AG08396 (cell line): ENCODE measurements at regions not wholly inside any gene's neighbourhood (a gene's known extent, or its start where the extent isn't known, plus 50 kb on each side); places are given as distances from the start of the nearest gene placed in this dataset.
"Not testable (repeated sequence)": the region's sequence is repeated elsewhere in the genome, so short reads cannot be mapped to it uniquely, and the experiment has no call there.

Source experiments
- DNase-seq: peaks from one replicate; pipeline ENCODE4 v3.0.0; 2012; ENCODE audit warnings: low spot score, mixed read lengths

- no peak for DNase-seq
Observed at GRCh38 chr10:28186887-28187578, 115.8 kb downstream of the MPP7 start.

GRCh38 chr10:28186461-28186860 is 116.4 kb downstream of the MPP7 start:
- DNase-seq, result no peak

- DNase-seq, result no peak
Observed at GRCh38 chr10:28184810-28185209, 118.1 kb downstream of the MPP7 start.

- DNase-seq, result no peak
Observed at GRCh38 chr10:28181478-28182096, 121.3 kb downstream of the MPP7 start.

GRCh38 chr10:28180654-28181053 is 122.2 kb downstream of the MPP7 start:
- no peak for DNase-seq

- no peak for DNase-seq
Observed at GRCh38 chr10:28179743-28180099, 123.1 kb downstream of the MPP7 start.

- DNase-seq, result peak; percentile 28
Observed at GRCh38 chr10:28179006-28179742, 123.7 kb downstream of the MPP7 start.

GRCh38 chr10:28177944-28178637 is 124.8 kb downstream of the MPP7 start:
- peak; percentile 7 for DNase-seq

GRCh38 chr10:28176498-28176897 is 126.4 kb downstream of the MPP7 start:
- DNase-seq, result not testable (repeated sequence)

GRCh38 chr10:28172223-28172610 is 130.6 kb downstream of the MPP7 start:
- no peak for DNase-seq

GRCh38 chr10:28171468-28172222 is 131.2 kb downstream of the MPP7 start:
- DNase-seq, result no peak

- DNase-seq, result no peak
Observed at GRCh38 chr10:28169525-28169924, 133.3 kb downstream of the MPP7 start.

GRCh38 chr10:28160866-28161405 is 141.9 kb downstream of the MPP7 start:
- DNase-seq, result no peak

- DNase-seq, result no peak
Observed at GRCh38 chr10:28157379-28157778, 145.5 kb downstream of the MPP7 start.

- no peak for DNase-seq
Observed at GRCh38 chr10:28155726-28156125, 147.1 kb downstream of the MPP7 start.

- no peak for DNase-seq
Observed at GRCh38 chr10:28151636-28152035, 151.2 kb downstream of the MPP7 start.

- no peak for DNase-seq
Observed at GRCh38 chr10:28149746-28150145, 150.9 kb upstream of the ODAD2 start.

- no peak for DNase-seq
Observed at GRCh38 chr10:28147706-28148105, 148.8 kb upstream of the ODAD2 start.

- no peak for DNase-seq
Observed at GRCh38 chr10:28139138-28139537, 140.3 kb upstream of the ODAD2 start.

GRCh38 chr10:28137907-28138880 is 139.3 kb upstream of the ODAD2 start:
- no peak for DNase-seq
